ENCODE measurements at regions not wholly inside any gene's neighbourhood (a gene's known extent, or its start where the extent isn't known, plus 50 kb on each side); places are given as distances from the start of the nearest gene placed in this dataset.

DNA sequence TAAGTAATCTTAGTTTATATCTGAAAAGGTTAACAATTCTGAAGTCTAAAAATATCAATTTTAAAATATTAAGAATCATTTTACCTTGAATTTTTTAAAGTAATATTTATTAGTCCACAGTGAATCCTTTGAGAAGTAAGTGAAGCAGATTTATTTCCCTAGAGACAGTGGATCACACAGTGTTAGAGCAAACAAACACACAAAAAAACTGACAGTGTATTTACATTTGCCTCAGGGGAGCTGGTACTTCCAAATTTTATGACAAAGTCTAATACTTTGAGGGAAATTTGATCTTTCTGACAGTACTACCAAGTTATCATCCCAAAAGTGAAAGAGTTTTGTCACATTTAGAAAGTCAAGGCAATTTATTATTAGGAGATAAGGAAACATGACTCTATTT lies 1750.6 kb upstream of the CDH9 start:
- TF ChIP-seq, protein P1, sequence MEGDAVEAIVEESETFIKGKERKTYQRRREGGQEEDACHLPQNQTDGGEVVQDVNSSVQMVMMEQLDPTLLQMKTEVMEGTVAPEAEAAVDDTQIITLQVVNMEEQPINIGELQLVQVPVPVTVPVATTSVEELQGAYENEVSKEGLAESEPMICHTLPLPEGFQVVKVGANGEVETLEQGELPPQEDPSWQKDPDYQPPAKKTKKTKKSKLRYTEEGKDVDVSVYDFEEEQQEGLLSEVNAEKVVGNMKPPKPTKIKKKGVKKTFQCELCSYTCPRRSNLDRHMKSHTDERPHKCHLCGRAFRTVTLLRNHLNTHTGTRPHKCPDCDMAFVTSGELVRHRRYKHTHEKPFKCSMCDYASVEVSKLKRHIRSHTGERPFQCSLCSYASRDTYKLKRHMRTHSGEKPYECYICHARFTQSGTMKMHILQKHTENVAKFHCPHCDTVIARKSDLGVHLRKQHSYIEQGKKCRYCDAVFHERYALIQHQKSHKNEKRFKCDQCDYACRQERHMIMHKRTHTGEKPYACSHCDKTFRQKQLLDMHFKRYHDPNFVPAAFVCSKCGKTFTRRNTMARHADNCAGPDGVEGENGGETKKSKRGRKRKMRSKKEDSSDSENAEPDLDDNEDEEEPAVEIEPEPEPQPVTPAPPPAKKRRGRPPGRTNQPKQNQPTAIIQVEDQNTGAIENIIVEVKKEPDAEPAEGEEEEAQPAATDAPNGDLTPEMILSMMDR (IDR thresholded peaks at IDR 0.05; ENCODE audit: insufficient read depth, low read depth, low read length, missing control alignments) = no peak
- no peak overlapping the region for H3K4me3 ChIP-seq (ENCODE audit: low read length)
- DNase-seq (ENCODE audit: low read depth) = no peak

DNA sequence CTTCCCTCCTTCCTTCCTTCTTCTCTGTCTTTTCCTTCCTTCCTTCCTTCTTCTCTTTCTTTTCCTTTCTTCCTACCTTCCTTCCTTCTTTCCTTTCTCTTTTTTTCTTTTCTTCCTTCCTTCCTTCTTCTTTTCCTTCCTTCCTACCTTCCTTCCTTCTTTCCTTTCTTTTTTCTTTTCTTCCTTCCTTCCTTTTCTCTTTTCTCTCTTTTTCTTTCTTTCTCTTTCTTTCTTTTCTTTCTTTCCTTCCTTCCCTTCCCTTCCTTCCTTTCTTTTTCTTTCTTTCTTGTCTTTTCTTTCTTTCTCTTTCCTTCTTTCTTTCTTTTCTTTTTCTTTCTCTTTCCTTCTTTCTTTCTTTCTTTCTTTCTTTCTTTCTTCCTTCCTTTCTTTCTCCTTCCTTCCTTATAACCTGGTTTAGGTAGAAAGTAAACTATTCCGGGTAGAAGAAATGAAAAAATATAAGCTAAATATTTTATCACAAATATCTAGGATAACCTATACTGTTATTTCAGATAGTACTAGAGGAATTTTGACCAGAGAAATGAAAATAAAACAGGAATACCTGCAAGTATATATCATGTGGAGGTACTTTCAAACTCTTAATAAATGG lies 1741.8 kb upstream of the CDH9 start:
- TF ChIP-seq, protein P1 (IDR thresholded peaks at IDR 0.05; ENCODE audit: insufficient read depth, low read depth, low read length, missing control alignments) = no peak
- no peak for DNase-seq (ENCODE audit: low read depth)
- no peak overlapping the region for H3K4me3 ChIP-seq (ENCODE audit: low read length)

DNA sequence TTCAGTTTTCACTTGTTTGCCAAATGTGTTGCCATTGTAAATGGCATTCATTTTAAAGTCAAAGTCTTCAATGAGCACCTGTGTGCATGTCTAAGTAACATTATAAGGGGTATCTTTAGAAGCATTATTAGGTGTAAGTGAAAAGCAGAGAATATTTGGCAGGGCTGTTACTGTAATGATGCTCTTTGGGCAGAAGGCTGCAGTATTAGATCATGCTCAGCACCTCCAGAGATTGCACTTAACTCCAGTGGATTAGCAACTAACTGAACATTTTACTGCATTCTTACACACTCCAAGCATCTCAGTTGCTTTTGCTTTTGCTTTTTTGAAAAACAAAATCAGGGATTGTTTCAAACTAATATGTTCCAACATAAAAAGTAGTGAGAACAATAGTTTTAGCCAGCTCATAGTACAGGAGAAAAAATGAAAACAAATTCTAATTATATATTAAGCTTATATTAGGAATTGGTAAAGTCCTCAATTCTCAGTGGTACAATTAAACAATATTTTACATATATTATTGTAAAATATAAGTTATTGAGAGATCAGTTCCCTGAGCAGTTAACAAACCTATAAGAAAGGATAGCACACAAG lies 1740.9 kb upstream of the CDH9 start:
- no peak overlapping the region for H3K4me3 ChIP-seq (ENCODE audit: low read length)
- TF ChIP-seq, protein P1 (IDR thresholded peaks at IDR 0.05; ENCODE audit: insufficient read depth, low read depth, low read length, missing control alignments) = peak; percentile 66
- DNase-seq (ENCODE audit: low read depth) = peak; percentile 46

DNA sequence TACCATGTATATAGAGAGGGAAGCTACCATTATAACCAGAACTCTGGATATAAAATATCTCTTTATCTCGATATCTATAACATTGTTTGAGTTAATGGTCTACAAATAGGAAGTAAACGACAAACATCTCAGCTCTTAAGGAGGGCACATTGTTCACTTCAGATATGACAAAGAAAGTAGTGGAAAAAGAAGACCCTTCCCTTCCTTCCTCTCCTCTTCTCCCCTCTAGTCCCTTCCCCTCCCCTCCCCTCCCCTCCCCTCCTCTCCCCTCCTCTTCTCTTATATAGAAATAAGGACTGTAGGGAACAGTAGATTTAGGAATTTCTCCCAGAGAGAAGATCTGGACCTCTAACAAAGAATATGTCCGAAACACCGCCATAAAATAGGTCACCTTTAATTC lies 1731.9 kb upstream of the CDH9 start:
- DNase-seq (ENCODE audit: low read depth) = no peak
- TF ChIP-seq, protein P1 (IDR thresholded peaks at IDR 0.05; ENCODE audit: insufficient read depth, low read depth, low read length, missing control alignments) = no peak
- H3K4me3 ChIP-seq (ENCODE audit: low read length) = no peak overlapping the region

DNA sequence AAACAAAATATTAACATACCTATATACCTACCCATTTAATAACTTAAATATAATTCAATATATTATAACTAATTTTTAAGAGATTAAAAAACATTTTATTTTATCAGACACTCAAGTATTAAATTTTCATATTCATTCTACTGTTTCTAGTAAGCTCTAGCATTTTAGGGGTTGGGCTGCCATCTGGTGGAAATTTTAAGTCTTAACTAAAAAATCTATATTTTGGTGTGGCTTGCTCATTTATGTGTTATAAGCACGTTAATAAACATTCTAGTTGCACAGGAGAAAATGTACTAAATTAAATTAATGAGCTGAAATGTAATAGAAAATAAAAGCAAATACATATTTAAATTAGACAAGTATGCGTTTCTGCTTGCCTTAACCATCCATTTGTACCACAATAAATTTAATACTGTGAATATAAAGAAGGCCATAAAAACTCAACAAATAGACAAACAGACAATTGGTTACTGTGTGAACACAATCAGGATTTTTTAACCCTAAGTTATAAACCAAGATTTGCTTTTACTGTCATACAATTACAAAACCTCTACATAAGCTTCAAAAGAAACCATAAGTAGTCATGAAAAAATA lies 1728.3 kb upstream of the CDH9 start:
- DNase-seq (ENCODE audit: low read depth) = peak; percentile 74
- TF ChIP-seq, protein P1 (IDR thresholded peaks at IDR 0.05; ENCODE audit: insufficient read depth, low read depth, low read length, missing control alignments) = peak; percentile 42
- no peak overlapping the region for H3K4me3 ChIP-seq (ENCODE audit: low read length)

DNA sequence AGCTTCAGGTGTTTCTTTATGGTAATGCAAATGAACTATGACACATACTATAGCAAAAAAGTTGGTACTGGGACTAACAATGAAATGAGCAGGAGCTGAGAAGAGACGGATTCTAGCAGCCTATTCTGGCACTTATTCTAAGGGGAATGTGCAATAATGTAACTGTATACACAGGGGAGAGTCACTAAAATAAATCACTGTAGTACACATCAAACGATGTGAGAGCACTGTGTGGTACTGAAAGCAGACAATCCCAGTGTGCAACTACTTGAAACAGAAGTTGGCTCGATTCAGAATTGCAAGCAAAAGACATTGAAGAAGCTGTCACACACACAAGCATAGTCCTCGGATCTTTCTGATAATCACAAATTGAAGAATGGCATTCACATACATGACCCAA lies 1713.0 kb upstream of the CDH9 start:
- no peak for DNase-seq (ENCODE audit: low read depth)
- H3K4me3 ChIP-seq (ENCODE audit: low read length) = no peak overlapping the region
- TF ChIP-seq, protein P1 (IDR thresholded peaks at IDR 0.05; ENCODE audit: insufficient read depth, low read depth, low read length, missing control alignments) = no peak

Data from epithelial cell of esophagus (primary cell).